ENCODE measurements at regions not wholly inside any gene's neighbourhood (a gene's known extent, or its start where the extent isn't known, plus 50 kb on each side); places are given as distances from the start of the nearest gene placed in this dataset.

- Histone ChIP-seq H3K4me1 (ENCODE audit: control insufficient read depth, insufficient read depth, low read length) (no peaks in the 10 kb centered on the region), H3K27ac (ENCODE audit: extremely low read depth, low read depth, low read length) (no peak overlapping the region), H3K9me3 (ENCODE audit: control insufficient read depth, insufficient read depth, low read depth, low read length) (no peaks in the 10 kb centered on the region), H3K4me3 (ENCODE audit: low read depth, low read length) (no peak overlapping the region), H3K36me3 (ENCODE audit: control insufficient read depth in 2 of 2, insufficient read depth in 1 of 2, low read length in 2 of 2) (peaks cover 0 to 5% of the 10 kb centered on the region in 2 experiments; a peak in 1 of 3 replicates)
- TF ChIP-seq ZNF510 (tag by site-specific recombination; IDR thresholded peaks at IDR 0.05; ENCODE audit: insufficient replicate concordance) (no peak), ZNF391 (tag by site-specific recombination; IDR thresholded peaks at IDR 0.05; ENCODE audit: borderline replicate concordance, low read depth) (no peak), OSR2 (tag by site-specific recombination; IDR thresholded peaks at IDR 0.05) (no peak), ZBTB8A (tag by site-specific recombination; IDR thresholded peaks at IDR 0.05) (no peak)
- ChIA-PET POLR2A (no interaction called here), CTCF (interaction anchor here (0.5 kb wide), 1 partner anchor 788 kb away, joined by 3 read pairs; no protein-coding TSS in a partner anchor)
These were observed 257.7 kb upstream of the PMFBP1 start for GRCh38 chr16:72429671-72430081.

DNA sequence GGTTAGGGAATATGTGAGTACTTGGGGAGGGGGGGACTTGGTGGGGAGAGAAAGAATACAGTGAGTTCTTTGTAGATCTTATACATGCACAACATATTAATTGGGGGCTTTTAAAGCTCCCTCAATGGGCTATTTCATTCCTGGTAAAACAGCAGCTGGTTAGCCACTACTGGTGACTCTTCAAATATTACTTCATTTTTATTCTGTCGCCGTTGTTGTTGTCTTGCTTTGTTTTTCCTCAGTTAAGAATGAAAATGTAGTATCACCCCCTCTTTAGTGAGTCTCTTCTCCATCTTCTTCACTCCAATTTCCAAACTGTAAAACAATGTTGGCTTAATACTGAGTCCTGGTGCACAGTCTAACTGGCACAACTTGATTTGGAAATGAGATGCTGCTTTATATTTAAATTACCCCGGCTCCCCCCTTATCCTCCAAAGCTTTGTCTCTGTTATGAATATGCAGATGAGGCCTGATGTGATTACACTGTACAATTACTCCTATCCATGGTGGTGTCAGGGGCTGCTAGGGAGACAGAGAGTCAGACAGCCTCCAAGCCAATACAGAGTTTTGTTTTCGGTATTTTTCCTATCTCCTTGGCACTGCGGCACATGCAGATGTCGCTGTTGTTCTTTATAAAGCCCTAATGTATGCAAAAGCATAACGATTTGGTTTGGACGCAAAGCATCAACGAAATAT lies 256.9 kb upstream of the PMFBP1 start:
- Histone ChIP-seq H3K9me3 (ENCODE audit: control insufficient read depth, insufficient read depth, low read depth, low read length) (no peaks in the 10 kb centered on the region), H3K4me1 (ENCODE audit: control insufficient read depth, insufficient read depth, low read length) (no peaks in the 10 kb centered on the region), H3K27ac (ENCODE audit: extremely low read depth, low read depth, low read length) (no peak overlapping the region), H3K4me3 (ENCODE audit: low read depth, low read length) (no peak overlapping the region), H3K36me3 (ENCODE audit: control insufficient read depth in 2 of 2, insufficient read depth in 1 of 2, low read length in 2 of 2) (peaks cover 0 to 5% of the 10 kb centered on the region in 2 experiments; a peak in 1 of 3 replicates)
- no peak for TF ChIP-seq ZNF585B (tag by site-specific recombination; IDR thresholded peaks at IDR 0.05)
- TF ChIP-seq, protein P1, sequence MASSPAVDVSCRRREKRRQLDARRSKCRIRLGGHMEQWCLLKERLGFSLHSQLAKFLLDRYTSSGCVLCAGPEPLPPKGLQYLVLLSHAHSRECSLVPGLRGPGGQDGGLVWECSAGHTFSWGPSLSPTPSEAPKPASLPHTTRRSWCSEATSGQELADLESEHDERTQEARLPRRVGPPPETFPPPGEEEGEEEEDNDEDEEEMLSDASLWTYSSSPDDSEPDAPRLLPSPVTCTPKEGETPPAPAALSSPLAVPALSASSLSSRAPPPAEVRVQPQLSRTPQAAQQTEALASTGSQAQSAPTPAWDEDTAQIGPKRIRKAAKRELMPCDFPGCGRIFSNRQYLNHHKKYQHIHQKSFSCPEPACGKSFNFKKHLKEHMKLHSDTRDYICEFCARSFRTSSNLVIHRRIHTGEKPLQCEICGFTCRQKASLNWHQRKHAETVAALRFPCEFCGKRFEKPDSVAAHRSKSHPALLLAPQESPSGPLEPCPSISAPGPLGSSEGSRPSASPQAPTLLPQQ (tag by site-specific recombination; IDR thresholded peaks at IDR 0.05) = no peak
- no peak for TF ChIP-seq ZNF19 (tag by site-specific recombination; IDR thresholded peaks at IDR 0.05; ENCODE audit: low read depth)
- TF ChIP-seq ZNF555 (tag by site-specific recombination; conservative IDR thresholded peaks at IDR 0.05) = no peak
- TF ChIP-seq AEBP2 (tag by site-specific recombination; IDR thresholded peaks at IDR 0.05; ENCODE audit: borderline replicate concordance) = no peak
- no peak for TF ChIP-seq ZNF223 (tag by site-specific recombination; IDR thresholded peaks at IDR 0.05)
- TF ChIP-seq WT1 (tag by site-specific recombination; IDR thresholded peaks at IDR 0.05) = no peak
- TF ChIP-seq ZNF221 (tag by site-specific recombination; IDR thresholded peaks at IDR 0.05; ENCODE audit: borderline replicate concordance) = no peak
- no peak for TF ChIP-seq ZNF37A (tag by site-specific recombination; IDR thresholded peaks at IDR 0.05)
- no peak for TF ChIP-seq INSM2 (tag by site-specific recombination; IDR thresholded peaks at IDR 0.05)
- ChIA-PET POLR2A (no interaction called here), CTCF (no interaction called here)

DNA sequence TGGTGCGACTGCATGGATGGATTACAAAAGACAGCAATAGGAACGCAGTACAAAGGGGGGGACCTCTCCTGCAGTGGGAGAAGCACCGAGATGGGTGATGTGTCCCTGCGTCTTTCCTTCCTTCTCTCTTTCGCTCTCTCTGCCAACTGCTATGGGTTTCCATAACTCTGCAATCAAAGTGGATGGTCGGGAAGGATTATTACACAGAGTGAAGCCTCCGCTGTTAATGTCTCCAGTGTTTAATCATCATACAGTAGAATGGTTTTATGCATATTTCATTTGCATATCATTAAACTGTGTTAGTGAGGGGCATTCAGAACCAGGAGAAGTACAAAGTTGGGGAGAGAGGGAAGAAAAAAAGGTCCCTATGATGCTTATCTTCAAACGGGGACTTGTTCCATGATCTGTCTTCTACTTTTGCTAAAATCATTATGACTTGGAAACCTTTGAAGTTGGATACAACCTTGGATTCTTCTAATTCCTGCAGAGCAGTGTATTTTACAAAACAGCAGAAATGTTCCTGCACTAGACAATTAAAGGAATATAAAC lies 255.9 kb upstream of the PMFBP1 start:
- TF ChIP-seq ZBTB48 (tag by site-specific recombination; IDR thresholded peaks at IDR 0.05) (no peak), ZNF211 (tag by site-specific recombination; IDR thresholded peaks at IDR 0.05; ENCODE audit: low read depth) (no peak)
- CTCF ChIA-PET = no interaction called here
- POLR2A ChIA-PET = no interaction called here
- H3K4me1 ChIP-seq (ENCODE audit: control insufficient read depth, insufficient read depth, low read length) = no peaks in the 10 kb centered on the region
- H3K4me3 ChIP-seq (ENCODE audit: low read depth, low read length) = no peak overlapping the region
- peaks cover 0 to 5% of the 10 kb centered on the region in 2 experiments; a peak in 1 of 3 replicates for H3K36me3 ChIP-seq (ENCODE audit: control insufficient read depth in 2 of 2, insufficient read depth in 1 of 2, low read length in 2 of 2)
- no peaks in the 10 kb centered on the region for H3K9me3 ChIP-seq (ENCODE audit: control insufficient read depth, insufficient read depth, low read depth, low read length)
- no peak overlapping the region for H3K27ac ChIP-seq (ENCODE audit: extremely low read depth, low read depth, low read length)
